Inferior parietal cortex (tissue), 1 donor: ENCODE measurements at regions not wholly inside any gene's neighbourhood (a gene's known extent, or its start where the extent isn't known, plus 50 kb on each side); places are given as distances from the start of the nearest gene placed in this dataset.

Experiments used
- DNase-seq: peaks from one replicate; pipeline ENCODE4 v3.0.0-alpha.2; 2016; ENCODE audit errors: extremely low spot score

DNA sequence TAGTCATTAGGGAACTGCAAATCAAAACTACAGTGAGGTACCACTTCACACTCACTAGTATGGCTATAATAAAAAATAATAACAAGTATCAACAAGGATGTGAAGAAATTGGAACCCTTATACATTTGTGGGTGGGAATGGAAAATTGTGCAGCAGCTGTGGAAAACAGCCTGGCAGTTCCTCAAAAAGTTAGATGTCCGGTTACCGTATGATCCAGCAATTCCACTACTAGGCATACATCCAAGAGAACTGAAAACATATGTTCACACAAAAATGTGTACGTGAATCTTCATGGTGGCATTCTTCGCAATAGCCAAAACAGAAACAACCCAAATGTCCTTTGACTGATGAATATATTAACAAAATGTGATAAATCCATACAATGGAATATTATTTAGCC, 187.9 kb upstream of the LYSMD4 start:
- DNase-seq = no peak

DNA sequence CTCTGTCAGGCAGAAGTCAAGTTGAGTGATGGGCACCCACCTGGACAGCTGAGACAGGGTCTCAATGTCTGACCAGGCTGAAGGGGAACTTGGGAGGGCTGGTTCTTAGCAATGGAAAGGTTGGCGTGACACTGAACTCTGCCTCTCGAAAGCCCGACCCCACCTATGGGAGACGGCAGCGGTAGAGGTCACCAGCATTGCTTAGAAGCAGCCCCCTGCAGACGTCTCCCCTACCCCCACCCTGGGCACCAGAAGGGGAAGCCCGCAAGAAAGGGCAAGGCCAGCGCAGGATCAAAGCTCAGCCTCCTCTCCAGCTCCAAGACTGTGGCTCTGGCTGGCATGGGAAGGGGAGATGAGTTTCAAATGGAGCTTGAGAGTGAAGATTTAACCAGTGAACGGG, 184.8 kb upstream of the LYSMD4 start:
- DNase-seq = no peak

DNA sequence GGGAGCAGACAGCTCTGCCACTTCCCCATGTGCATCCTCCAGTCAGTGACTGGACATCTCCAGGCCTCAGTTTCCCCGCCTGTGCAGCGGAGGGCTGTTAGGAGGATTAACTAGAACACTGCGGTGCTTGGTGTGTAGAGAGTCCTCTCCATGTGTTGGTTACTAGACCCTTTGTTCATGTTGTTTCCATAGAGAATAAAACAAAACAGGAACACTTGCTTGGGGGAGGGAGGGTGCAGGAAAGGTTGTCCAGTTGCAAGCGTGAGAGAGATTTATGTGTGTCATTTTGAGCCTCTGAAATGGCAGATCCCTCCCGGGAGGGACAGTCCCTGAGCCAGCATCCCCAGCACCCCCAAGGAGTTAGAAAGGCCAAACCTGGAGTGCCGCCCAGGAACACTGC, 184.0 kb upstream of the LYSMD4 start:
- no peak for DNase-seq

DNA sequence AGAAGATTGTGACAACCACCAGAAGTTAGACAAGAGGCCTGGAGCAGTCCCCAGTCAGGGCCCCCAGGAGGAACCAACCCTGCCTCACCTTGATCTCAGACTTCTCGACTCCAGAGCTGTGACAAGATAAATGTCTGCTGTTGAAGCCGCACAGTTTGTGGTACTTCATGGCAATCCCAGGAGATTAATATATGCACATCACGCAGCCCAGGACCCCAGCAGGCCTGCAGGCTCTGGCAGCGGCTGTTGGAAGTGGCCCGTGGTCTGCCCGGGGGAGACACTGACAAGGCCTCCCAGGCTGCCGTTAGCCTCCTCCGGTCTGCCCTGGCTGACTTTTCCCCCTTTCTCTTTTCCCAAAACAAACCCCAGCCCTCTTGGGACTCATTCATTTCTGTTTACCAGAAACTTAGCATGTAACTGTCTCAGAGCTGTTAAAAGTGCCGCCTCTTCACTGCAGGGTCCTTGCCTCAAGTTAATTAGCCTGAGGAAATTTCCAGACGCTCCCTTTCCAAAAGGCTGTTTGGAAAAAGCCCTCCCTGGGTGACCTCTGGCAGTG, 183.5 kb upstream of the LYSMD4 start:
- no peak for DNase-seq

DNA sequence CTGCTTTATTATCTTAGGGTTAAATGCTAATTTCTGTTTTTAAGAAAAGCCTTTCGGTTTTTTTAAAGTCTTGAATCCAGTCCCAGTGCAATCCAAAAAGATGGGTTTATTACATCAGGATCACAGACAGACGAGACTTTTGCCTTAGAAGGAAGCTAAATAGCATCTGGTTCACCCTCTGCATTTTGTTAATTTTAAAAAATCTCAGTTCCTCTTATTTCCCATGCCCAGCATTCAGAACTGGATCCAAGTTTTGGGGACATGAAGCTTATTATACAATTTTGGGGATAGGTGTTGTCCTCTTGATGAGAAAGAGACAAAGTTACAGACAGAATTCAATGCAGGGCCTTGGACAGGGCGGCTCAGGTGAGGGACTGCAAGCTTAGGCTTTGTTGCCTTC, 181.5 kb upstream of the LYSMD4 start:
- no peak for DNase-seq

DNA sequence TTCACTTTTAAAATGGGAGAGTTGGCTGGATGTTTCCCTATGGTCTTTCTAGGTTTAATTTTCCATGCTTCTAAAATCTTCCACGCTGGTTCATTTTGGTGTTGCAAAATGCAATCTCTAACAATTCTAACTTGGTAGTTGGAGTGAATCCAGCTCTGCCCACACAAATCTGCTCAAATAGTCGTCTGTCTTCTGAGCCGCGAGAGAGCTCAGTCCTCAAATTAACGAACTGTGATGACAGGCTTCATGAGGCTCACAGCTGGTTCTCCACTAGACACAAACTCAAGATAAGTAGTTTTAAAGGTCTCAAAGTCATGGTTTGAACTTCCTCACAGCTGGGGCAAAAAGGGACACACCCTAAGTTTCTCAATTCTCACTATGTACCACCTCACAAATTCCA, 178.6 kb upstream of the LYSMD4 start:
- peak; percentile 61 for DNase-seq

DNA sequence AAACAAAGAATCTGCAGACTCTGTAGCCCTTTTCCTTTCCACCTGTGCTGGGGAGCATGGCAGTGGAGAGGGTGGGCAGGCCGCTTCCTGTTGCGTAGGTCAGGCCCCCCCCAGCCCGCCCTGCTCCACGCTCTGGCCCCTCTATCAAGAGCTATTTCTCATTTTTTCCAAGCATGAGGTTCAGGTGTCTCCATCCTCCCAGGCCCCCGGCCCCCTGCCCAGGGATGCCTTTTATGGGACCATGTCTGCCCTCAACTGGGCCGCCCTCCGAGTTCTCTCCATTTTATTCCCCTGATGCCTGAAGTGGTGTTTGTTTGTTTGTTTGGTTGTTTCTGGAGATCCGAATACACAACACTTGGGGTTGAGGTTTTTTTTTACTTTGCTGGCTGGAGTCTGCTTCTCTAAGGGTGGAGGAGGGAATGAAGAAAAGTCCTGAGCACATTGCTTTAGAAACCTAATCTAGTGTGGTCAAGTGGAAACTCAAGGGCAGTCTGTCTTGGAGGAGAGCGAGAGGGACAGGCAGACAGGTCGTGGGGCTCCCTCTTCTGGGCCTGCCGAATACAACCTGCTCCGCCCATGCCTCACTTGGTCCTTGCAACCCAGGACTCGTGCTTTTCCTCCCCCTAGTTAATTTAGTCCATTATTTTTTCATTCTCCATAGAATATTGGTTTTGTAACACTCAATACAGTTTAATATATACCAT, 176.5 kb upstream of the LYSMD4 start:
- DNase-seq = no peak

DNA sequence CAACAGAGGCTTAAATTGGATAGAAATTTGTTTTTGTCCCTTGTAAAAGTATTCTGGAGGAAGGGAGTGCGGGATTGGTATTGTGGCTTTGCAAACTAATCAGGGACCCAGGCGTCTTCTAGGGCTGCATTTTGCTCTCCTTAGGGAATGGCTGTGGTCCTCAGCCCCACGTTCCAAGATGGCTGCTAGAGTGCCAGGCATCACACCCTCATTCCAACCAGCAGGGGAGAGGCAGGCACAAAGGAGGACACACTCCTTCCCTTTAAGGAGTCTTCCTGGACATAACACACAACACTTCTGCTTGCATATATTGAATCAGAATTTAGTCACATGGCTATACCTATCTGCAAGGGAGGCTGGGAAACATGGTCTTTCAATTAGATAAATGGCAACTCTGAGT, 174.5 kb upstream of the LYSMD4 start:
- DNase-seq = no peak

DNA sequence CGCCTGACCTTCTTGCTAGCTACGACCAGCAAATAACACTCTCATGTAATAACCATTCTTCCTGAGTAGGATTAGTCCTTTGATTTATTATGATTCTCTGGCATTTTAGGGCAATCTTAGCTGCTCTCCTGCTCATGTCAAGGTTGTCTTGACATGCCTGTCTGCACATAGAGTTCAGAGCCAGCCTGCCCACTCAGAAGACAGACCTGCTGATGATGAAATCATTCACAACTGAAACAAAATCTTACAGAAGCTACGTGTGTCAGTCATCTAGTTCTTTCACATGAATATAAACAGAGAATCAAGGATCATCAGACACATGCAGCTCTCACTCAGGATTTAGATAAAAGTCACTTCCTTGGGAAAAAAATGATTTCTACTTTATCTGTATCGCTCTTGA, 173.6 kb upstream of the LYSMD4 start:
- DNase-seq = no peak

DNA sequence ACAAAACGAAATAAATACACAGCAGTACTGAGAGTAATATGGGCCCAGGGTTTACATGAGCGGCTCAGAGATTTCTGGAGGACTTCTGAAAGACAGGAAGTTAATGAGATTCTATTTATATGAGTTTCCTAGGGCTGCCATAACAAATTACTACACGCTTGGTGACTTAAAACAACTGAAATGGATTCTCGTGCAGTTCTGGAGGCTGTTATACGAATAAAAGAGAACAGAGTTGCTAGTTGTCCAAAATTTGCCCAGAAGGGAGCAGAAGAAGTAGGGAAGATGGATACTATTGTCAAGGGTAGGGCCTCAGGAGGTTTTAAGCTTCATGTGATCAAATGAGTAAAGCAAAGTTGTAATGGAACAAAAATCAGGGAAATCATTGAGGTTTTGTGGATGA, 173.1 kb upstream of the LYSMD4 start:
- no peak for DNase-seq

DNA sequence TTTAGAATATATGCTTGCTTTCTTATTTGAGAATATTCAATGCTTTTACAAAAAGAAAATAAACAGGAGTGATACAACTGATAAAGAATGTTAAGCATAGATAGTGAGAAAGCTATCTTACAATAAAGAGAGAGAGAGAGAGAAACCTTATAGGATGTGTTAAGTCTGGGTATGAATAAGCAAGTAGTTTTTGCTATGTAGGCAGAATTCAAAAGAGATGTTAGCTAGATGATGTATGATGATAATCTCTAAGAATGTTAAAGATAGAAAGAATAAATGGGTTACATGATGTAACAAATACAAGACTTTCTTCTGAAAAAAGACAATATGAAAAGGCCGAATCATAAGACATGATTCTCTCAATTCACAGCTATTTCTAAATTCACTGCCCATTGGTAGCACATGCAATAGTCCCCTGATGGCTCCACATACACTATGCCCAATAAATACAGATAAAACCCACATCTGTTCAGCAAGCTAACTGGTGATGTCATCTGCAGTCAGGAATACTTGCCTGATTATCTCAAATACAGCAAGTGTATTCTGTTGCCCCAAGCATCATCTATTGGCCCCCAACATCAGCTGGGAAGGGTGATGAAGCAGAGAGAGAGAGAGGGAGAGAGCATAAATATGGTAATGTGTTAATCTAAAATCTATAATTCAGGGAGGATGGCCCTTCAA, 169.2 kb upstream of the LYSMD4 start:
- DNase-seq = no peak

DNA sequence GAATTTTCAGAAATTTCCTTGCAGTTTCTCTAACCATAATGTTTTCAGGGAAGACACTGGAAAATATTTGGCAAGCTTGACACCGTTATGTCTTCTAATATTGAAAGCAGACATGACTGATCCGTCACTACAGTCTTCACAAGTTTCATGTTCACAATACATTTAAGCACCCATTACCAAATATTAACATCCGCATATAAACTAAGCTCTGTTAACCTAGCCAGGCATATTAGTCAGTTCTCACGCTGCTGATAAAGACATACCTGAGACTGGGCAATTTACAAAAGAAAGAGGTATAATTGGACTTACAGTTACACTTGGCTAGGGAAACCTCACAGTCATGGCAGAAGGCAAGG, 162.7 kb upstream of the LYSMD4 start:
- DNase-seq = no peak

DNA sequence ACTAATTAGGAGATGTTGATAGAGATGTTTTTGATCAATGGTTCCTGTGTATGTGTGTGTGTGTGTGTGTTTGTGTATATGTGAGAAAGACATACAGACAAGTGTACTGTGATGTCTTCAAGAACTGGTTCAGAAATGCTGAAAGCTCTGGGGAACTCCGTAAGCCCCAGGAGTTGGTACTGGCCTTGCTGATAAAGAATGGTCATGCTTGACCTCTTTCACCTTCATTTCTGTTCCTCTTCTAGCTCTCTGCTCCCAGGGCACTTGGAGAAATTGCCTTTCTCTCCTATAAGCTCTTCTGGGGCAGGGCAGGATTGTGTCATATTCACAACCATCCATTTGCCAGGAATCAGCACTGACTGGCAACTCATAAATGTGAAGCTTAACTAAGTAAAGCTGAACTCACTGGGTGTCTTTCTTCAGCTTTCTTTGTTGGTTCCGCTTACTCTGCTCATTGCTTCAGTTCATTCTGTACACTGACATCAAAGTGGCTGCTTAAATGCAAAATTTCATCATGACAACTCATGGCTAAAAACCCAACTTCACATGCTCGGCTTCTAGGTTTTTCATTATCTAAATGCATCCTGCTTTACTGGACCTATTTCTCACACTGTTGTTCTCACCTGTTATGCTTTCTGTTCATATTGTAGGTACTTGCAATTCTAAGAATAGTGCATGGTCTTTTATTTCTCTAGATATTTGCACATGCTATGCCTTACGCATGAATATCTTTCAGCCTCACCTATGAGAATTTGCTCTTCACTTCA, 162.1 kb upstream of the LYSMD4 start:
- no peak for DNase-seq

DNA sequence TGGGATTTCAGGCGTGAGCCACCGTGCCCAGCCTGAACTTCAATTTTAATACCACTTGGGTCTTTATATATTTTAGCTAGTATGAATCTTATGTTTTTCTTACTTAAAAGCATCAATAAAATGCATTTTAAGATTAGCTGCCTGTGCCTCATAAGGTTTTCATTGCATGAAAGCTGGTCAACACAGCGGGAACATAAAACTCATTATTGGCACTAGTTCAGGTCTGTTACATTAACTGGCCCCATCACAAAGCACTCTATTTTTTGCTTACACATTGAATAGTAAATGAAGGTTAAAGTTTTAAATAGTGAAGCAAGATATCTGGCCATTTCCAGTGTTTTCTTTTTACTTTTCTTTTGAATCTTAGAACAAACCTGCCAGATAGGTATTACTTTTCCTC, 145.6 kb upstream of the LYSMD4 start:
- DNase-seq = no peak

DNA sequence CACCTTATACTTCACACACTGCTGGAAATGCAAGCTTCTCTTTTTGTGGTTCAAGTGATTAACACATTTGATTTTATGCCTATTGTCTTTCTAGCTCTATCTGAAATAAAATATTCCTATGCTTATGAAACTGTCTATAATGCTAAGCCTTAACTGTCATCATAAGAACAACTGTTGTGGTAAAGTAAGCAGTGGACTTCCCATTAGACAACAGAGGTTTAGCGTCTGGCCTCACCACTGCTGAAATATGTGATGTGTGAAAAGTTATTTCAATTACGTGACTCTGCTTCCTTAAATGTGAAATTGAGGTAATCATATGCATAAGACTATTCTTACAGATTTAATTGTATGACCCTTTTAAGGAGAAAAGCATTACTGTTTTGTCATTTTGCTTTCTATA, 140.2 kb upstream of the LYSMD4 start:
- no peak for DNase-seq

DNA sequence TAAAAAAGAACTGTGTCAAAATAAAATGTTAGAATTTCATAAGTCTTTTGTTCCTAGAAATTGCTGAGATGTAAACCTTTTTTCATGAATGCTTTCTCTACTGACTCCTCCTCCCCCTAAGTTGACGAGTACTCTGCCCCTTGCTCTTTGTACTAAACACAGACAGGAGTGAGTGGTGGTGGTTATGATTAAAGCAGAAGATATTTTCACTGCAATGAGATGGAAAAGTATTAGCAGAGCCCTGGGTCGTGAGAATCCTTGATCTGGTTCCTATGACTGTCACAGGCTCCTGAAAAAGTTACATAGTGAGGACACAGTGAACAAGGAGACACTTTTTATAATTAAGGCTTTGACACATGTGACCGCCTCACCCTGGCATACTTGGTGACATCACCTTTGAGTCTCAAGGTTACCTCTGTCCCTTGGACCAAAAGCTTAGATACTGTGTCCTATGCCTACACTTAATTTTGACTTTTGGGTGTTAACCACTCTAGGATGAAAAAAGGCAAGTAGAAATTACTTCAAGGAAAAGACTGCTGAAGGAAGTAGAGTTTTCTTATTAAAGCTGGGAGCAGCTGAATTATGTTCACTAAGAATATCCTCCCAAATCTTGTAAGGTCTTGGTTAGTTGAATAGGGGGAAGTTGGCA, 130.4 kb upstream of the LYSMD4 start:
- DNase-seq = no peak

DNA sequence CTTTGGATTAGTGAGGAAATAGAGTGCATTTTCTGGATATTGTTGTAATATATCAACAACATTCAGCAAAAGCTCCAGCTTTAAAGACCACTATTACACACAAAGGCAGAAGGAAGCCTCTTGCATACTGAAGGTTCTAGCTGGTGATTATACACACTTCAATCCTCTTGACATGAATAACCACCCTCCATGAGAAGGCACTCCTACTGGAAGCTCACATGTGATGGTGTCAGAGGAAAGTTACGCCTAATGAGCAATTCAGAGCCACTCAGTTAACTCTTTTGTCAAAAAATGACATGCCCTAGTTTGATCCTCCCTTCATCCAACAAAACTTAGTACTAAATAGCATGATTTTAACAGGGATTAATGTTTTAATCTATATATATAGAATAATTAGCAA, 124.6 kb upstream of the LYSMD4 start:
- no peak for DNase-seq

DNA sequence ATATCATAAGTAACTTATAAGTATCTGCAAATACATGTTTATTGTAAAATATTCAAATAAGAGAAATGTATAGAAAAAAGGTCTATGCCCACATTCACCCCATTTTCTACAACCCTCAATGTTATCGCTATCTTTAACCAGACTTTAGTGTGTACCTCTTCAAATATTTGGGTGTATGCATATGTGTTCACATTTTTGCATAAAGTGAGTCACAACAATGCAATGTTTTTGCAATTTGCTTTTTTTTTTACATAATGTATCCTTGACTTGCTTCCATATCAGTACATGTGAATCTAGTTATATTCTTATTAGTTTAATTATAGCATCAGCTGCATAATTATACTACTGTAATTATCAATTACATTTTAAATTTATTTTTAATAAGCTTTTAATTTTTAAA, 117.3 kb upstream of the LYSMD4 start:
- no peak for DNase-seq

DNA sequence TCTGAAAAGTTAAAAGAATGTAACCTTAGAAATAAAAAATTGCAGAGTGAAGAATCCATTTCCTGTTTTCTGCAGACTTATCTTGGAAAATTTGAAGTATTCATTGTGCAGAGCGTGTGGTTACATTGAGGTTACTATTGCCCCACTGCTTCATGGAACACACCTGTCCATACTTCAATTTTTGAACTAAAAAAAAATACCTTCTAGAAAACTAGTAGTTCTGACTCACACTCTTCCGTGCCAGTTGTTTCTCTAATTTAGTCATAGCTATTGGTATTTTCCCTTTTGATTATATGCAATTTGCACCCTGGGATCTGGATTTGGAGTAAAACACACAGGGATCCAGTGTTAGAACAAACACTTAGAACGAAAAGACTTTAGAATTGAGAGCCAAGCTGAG, 111.8 kb upstream of the LYSMD4 start:
- DNase-seq = no peak

DNA sequence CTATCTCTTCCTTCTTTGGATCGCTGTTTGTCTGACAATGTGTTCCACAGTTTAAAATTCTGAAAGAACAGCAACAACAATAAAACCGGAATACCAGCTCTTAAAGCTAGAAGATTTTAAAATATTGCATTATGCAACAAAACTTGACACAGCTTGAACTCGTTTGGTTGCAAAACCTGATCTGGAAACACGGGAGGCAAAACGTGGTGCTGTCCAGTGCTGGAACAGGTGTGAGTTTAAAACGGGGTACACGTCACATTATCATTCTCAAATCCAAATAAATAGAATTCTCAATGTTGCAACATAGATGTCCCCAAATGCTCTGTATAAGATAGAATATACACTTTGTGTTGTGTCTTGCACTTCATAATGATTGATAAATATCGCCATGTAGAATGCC, 110.9 kb upstream of the LYSMD4 start:
- DNase-seq = no peak

DNA sequence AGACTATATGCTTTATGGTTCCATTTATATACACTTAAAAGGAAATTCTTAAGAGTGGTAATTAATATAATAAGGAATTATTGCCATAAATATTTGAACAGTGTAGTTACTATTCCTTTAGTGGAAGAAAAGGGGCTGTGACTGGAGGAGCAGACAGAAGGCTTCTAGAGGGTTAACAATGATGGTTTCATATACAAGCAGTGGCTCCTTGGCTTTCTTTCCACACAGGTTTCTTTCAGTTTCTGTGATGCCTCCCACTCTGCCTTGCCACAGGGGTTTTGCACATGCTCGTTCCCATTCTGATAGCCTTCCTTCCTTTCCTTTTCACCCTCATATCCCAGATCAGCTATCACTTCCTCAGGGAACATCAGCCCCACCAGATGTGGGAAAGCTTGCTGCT, 108.8 kb upstream of the LYSMD4 start:
- no peak for DNase-seq

DNA sequence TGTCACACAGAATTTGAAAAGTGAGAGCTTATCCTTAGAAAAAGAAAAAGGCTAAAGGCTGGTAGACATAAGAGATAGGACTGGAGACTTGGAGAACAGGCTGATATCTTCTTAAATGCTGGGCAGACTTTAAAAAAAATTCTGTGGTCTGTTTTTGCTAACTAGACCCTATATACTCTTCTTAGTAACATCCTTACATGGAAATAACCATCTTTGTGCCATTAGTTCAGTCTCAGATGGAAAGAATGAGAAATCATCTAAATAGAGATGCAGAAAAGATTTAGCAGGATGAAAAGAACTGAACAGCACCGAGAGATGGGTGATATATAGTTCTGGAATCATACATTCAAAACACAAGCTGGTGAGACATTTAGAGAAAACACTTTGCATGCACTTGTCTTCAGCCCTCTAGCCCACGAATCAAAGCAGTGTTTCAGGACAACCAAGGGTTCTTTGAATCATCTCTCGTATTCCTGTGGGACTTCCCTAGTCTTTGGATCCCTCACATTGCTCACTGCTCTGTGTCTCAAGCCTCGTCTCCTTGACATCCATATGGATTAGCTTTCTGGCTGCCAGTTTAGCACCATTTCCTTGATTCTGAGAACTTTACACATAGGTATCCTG, 93.0 kb upstream of the LYSMD4 start:
- no peak for DNase-seq
